ENCODE measurements at regions not wholly inside any gene's neighbourhood (a gene's known extent, or its start where the extent isn't known, plus 50 kb on each side); places are given as distances from the start of the nearest gene placed in this dataset.

DNA sequence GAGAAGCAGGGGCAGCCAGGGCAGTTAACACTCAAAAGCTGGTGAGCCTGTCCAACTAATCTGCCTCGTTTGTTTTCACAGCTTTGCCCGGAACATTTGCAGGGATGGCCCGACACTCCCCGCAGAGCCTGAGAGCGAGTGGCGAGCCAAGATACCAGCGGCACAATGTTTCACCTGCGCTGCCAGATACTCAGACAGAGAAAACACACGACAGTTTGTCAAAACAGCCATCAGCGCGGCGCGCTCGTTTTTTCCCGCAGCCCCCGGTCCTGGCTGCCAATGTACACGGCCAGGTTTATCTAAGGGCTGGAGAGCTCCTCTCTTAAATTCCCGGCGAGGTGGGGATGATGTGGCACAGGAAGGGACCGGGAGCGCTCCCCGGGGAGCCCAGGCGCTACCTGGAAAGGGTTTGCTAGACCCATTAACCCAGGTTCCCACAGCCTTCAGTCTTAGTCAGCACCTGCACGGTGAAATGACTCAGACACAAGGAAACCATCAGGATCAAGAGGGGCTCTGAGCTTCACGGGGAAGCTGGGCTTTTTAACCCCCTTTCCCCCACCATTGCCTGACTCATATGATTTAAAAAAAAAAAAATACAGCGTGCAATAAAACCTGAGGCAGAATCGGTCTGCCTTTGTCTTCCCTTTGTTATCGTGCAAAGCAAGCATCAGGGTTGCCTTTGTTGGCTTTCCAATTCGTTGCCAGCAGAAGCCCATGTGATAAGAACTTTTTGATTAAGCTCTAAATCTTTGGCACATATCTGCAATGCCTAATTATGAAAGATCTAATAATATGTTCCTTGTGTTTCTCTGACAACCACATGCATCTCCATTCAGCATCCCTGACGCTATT is 186.2 kb downstream of the EFNB2 start:
- DNase-seq = no peak

DNA sequence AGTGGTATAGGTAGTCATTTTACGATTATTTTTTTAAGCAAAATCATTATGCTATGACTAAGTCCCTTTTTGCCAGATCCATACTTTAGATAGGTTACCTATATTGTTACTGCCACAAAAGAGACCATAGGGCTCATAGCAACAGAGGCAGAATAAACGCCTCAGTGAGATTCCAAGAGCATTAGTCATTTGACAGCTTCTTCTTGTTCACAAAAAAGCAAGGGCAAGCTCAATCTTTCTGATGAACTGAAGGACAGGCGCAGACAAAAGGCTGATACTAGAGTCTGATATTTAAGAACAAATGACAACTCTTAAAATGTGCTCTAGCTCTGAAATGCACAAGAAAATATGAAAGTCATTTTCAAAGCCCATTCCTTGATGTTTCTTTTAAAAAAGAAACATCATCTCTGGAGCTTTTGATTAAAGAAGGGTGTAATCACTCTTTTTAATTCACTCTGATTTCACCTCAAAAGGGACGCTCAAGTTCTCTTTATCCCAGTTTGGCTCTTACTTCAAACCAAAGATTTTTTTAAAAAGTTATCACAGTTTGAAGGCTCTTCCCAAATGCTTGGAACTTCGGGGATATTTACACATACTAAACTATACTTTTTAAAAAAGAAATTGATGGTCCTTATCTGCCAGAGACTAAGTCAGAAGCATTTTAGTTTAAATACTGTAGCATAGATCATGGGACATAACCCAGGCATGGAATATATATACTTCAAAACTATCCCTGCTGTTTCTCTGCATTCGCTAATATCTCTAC is 187.2 kb downstream of the EFNB2 start:
- no peak for DNase-seq

DNA sequence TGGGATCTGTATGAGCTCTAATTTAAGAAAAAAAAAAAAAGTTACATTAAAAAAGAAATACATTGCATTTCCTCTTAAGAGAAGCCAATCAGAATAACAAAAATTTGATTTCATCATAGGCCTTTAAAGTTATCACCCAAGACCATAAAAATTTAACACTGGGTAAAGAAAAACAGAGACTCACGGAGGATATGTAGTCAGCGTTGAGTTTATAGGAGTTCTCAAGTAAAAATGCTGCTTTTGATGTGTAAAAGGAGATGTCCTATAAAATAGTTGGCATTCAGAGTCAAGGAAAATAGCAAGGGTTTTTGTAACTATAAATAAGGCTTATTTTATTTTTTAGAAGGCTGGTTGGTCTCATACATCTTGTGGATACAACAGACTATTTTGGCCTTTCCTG is 191.1 kb downstream of the EFNB2 start:
- DNase-seq = no peak

DNA sequence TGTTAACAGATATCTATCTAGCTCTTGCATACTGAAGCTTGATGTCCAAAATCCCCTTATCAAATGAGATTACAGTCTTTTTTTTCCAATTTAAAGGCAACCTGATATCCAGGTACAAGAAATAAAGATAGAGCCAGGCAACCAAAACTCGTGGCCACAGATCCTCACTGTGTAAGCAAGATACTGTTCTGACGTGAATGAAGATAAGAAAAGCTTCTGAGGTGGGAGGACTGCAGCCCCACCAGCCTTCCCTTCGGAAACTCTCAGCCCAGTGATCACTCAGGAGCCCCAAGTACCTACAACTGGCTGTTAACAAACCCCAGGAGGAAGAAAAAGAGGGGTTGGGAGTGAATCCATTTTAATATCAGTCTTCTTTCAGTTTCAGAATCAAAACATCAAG is 191.6 kb downstream of the EFNB2 start:
- no peak for DNase-seq

DNA sequence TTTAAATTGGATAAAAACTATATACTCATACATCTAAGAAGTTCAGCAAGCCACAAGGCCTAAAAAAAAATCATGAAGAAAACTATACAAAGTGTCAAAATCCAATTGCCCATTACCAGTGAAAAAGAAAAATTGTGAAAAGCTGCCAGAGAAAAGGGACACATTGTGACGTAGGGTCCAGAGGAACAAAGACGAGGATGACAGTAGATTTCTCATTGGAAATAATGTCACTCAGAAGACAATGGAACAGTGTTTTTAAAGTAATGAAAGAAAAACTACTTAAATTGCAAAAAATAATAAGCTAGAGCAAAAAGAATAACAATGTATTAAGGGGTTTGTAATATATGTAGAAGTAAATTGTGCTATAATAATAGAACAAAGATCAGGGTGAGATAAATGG is 195.2 kb downstream of the EFNB2 start:
- no peak for DNase-seq

DNA sequence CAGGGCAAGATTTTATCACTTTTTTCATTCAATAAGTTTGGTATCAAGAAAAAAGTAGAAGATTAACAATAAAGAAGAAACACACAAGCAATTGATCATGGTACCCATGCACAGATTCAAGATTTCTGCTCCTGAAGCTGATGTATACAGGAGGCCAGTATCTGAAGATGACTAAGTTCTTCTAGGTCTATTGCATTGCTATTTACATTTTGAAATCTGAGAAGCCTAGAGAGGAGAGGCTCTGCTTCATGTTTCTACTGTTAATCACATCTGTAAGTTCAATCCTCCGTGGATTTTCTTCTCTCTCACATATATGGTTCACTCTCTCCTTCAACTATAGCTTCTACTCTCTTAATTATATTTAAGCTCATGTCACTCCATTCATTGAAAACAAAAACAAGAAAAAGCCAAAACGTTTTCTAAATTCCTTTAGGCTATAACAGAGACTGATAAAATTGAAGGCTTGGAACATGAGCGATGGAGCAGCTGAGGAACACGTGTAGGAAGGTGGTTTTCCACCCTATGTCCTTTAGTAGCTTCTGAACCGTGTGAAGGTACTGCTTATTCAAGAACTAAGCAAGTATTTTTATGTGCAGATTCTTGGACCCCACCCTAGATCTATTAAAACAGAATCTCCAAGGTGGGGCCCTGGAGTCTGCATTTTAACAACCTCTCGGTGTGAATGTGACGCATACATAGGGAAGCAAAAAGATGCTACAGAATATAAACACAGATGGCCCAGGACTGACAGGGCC is 198.2 kb downstream of the EFNB2 start:
- DNase-seq = no peak

DNA sequence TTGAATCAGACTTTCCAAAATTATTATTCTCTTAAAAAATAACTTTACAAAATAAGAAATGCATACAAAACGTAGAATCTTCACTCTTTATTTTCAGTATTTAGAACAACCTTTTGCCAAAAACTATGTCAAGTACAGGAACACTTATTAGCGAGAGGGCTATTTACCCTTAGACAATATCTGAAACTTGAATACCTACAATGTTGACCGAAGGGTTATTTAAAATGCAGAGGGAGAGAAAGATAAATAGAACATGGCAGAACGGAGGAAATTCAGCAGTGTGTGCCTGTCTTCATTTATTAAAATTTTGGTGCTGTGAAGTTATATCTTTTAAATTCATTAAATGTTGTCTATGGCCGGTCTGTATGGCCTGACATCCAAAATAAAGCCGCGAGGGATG is 198.8 kb downstream of the EFNB2 start:
- DNase-seq = no peak

DNA sequence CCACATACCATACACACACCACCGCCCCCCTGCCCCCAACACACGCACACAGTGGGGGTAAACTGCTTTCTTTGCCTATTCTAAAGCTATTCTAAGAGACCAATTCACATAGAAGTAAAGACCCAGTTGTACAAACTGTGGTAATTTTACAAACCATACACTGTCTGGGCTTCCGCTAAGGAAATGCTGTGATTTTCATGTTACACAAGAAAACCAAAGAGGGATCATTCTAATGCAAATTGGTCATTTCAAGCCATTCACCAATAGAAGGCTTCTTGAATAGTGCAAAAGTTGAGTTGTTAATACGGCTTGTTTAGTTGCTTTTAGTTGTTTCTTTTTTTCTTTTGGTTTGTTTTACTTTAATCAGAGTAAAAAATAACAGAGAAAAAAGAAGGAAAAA is 202.8 kb downstream of the EFNB2 start:
- DNase-seq = no peak

DNA sequence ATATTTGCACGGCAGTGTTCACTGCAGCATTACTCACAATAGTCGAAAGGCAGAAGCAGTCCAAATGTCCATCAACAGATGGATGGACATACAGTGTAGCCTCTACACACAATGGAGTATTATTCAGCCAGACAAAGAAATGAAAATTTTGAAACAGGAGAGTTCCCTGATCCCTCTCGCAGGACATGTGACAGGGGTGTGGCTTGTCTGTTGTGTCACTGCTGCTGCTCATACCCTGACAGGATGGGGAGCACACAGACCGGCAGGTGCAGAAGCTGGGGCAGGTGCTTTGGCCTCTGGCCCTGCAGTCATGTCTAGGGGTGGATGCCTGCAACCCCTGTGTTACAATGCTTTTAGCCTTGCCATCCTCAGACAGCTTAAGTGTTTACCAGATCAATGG is 204.3 kb downstream of the EFNB2 start:
- DNase-seq = no peak

DNA sequence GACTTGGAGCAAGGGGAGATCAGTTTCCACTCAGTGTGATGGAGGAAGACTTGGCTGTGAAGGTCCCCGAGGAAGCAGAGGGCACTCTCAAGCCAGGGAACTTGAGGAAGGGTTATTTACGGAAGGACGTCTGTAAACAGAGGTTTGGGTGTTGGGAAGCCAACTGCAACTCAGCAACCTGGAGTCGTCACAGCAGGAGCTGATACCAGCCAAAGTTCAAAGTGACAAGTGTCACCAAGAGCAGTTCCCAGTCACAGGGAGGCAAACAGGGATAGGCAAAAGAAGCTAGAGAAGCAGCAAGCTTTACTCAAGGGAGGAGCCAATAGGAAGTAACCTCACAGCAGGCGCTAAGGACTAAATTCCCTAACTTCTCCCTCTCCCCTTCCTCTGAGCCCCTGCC is 205.5 kb downstream of the EFNB2 start:
- no peak for DNase-seq

DNA sequence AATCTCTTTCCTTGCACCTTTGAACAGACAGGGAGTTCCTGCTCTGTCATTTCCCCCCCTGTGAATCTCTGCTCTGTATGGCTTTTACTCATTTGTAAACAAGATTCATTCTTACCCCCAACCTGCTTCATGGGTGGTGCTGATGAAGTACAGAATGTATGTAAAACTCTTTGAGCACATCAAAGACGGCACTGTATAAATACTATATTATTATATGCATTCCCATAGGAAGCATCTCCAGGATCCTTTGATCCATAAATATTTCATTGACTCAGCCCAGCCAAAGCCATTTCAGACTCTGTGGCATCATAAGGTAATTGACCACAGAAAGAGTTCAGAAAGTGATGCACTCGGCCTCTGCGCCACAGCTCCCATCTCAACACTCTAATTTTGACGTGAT is 208.7 kb downstream of the EFNB2 start:
- DNase-seq = no peak

DNA sequence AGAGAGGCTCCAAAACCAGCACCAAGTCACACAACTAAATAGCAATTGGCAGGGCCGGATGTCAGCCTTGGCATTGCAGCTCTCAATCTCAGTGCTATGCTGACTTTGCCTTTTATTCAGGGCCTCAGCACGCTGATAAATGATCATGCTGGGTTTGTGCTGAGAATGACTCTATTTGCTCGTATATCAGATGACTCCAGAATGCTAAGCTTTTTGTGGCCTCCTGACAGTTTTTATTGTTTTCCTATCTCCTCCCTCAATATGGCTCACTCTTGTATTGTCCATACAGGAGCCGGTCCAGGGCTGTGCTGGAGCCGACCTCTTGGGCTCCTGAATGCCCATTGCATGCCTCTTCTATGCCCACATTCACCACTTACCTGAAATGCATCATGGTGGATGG is 211.0 kb downstream of the EFNB2 start:
- no peak for DNase-seq

DNA sequence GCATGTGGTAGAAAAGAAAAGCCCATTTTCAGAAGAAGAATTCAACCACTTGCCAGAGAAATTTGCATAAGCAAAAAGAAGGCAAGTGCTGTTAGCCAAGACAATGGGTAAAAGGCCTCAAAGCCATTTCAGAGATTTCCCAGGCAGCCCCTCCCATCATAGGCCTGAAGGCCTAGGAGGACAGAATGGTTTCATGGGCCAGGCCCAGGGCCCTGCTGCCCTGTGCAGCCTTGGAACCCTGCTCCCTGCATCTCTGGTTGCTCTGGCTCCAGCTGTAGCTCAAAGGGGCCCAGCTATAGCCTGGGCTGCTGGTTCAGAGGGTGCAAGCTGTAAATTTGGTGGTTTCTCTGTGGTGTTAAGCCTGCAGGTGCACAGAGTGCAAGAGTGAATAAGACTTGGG is 212.8 kb downstream of the EFNB2 start:
- no peak for DNase-seq

DNA sequence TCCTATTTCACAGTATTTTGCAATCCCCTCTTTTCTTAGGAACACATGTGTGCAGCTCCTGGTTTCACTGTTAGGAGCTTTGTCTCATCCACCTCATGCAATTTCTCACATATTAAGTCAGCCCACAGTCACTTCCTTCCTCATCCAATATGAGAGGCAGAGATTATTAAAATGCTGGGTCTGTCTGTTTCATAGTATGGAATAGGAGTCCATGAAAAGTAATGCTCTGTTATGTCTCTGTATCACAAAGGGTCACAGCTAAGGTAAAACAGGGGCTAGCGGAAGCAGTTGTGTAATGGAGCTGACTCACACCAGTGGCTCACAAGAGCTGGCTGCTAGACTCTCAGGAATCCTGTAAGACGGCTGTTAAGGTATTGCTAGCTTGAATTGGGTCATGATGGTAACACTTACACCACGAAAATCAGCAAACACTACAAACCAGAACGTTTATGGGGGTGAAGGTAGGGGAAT is 216.5 kb downstream of the EFNB2 start:
- DNase-seq = no peak

DNA sequence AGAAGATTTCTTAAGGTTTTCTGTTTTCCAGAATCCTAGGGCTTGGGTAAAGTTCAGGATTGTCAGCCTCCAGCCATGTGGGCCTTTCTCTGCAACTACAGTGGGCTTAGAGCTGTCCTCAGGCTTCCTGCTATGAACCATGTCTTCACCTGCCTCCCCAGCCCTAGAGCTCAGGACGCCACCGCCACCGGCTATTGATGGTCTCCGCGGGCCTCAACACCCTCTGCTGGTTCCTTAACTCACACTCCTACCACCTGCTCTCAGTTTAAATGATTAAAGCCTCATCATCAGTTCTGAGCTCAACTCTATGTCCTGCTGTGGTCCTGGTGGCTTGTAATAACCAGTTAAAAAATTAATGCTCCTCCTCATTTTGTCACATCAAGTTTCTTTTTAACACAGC is 221.0 kb downstream of the EFNB2 start:
- DNase-seq = no peak

DNA sequence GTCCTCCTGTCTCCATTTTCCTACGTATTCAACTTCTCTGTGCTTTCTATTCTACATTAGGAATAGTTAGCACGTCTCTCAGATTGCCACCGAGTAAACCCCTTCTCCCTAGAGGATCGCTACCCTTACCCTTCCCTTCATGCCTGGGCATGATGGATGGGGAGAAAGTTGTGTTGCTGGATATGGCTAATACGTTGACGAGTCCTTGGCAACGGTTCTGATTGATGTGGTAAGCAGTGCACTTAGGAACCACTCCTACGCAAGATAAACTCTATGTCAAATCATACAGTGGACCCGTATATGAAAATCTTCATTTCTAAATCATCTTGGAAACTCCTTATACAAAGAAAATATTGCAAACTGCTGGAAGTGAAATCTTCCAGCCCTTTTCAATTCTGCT is 224.5 kb downstream of the EFNB2 start:
- DNase-seq = no peak

DNA sequence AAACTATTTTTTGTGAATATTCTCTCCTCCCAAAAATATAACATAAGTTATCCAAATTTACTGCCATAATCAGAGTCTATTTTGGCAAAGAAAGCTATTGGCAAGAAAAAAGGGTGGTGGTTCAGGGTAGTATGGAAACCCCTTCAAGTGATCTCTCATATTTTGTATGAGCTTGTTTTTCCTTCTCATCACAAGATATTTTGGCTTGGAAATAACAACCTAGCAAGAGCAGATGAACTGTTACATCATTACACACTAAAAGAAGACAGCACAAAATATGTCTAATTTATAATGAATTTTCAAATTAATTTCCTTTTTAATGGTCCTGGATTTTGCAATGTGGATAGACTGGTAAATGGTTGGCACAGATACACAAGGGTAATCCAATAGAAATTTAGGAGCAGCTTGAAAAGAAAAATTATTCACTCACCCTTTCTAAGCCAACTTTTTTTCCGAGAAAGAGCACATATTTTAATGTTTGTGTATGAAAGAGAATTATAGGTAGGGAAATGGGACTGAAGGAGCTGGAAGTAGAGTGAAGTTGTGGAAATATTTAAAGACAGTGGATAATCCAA is 225.1 kb downstream of the EFNB2 start:
- DNase-seq = no peak

DNA sequence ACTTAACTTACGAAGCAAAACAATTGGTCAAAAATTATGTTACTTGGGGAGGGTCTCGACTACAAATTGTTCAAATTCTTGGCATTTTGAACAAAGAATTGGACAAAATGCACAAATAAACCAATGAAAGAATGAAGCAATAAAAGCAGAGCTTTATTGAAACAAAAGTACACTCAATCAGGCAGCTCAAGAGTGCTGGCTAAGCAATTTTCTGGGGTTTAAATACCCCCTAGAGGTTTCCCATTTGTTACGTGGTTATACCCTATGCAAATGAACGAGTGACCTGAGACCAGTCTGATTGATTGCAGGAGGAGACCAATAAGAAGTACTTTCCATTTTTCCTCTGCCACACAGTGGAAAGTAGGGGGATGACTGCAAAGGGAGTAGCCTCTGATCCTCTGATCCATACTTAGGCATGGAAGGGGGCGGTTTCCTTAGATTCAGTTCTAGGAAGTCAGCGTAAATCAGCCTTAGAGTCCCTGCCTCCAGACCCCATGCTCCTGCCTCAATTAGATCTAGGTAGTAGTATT is 228.6 kb downstream of the EFNB2 start:
- DNase-seq = no peak

DNA sequence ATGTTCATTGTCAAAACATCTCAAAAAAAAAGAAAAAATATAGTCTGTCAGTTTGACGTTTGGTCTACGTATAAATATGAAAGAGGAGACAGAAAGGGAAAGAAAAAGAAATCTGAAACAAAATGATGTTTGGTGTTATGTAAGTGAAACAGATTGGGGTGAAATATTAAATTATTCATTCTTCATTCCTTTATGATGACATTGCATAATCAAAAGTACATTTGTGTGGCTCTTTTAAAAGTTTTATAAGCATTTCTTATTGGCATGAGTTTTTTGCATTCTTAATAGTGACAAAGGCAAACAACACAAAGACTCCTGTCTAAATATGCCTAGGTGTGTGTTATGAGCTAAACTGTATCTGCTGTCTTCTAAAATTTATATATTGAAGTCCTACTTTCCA is 232.6 kb downstream of the EFNB2 start:
- no peak for DNase-seq

DNA sequence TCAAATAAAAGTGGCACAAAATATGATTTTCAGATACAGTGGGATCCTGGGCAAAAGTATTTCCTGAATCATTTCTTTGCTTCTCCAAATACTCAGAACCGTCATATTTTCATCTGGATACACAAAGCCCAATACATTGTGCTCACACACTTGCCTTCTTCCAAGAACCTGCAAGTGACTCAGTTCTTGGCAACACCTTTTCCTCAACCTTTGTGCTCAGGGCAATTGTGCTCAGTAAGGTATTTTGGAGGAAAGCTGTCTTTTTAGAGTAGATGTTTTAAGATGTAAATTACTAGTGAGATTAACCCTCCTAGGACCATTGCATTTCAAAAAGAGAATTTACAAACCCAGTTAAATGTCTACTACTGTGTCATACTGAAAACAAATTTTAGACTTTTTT is 233.5 kb downstream of the EFNB2 start:
- no peak for DNase-seq

DNA sequence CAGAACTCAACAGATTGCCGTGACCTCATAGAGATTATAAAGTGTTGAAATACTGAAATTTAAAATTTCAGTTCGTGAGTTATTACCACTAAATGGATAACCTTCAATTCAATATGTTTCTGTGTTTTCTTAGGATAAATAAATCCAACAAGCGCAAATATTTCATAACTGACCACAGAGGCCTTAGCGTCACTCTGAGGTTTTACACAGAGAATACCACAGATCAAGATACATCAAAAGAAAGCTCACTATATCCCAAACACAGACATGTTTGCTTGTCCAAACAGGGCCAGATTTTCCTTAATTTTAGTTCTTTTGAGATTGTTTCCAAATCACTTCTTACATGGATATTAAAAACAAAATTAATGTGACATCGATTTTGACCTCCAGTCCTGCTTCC is 235.8 kb downstream of the EFNB2 start:
- DNase-seq = no peak

DNA sequence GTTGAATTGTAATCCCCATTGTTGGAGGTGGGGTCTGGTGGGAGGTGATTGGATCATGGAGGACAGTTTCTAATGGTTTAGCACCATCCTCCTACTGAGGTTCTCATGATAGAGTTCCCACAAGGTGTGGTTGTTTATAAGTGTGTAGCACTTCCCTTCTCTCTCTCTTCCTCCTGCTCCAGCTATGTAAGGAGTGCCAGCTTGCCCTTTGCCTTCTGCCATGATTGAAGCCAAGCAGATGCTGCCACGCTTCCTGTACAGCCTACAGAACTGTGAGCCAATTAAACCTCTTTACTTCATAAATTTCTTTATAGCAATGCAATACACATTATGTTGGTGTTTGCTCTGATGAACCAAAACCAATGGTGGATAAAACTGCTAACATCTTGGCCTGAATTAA is 238.2 kb downstream of the EFNB2 start:
- no peak for DNase-seq

DNA sequence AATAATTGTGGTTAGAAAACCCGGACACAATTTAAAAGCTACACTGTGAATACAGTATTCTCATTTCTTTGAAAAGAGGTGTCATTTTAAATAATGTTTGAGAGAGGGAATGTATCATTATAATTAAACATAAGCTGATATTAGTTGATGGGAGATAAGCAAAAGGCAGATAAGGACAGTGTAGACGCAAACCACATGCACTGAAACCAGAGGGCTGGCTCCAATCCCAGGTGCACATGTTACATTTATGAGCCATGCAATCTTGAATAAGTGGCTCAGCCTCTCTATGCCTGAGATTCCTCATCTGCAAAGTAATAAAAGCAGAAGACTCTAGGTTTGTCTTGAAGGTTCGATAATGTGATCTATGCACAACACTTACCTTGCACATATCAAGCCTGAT is 238.7 kb downstream of the EFNB2 start:
- DNase-seq = no peak
